Thoracic aorta (tissue), 2 donors: ENCODE measurements at regions not wholly inside any gene's neighbourhood (a gene's known extent, or its start where the extent isn't known, plus 50 kb on each side); places are given as distances from the start of the nearest gene placed in this dataset.

Source experiments
- ATAC-seq: fragments of 150-250 bp; one replicate; pipeline ENCODE4 v1.8.0; 2017; ENCODE audit warnings: low read depth; ENCODE audit not compliant: insufficient number of reproducible peaks, low FRiP score
- DNase-seq: peaks from one replicate; pipeline ENCODE4 v3.0.0-alpha.2; 2020; ENCODE audit warnings: low spot score
- H3K27ac ChIP-seq, 2 donors: fragments of 200-600 bp; sonication (generic); 1 replicate in 1 of 2; 2 replicates in 1 of 2; pipeline ENCODE4 v1.5.1; 2016; ENCODE audit warnings: mild to moderate bottlenecking in 2 of 2, moderate library complexity in 2 of 2
- H3K27me3 ChIP-seq: fragments of 200-600 bp; sonication (generic); replicated peaks from 2 replicates; pipeline ENCODE4 v1.6.0; 2016; ENCODE audit warnings: mild to moderate bottlenecking; ENCODE audit not compliant: insufficient read depth
- H3K36me3 ChIP-seq: fragments of 200-600 bp; sonication (generic); one replicate; pipeline ENCODE4 v1.5.1; 2016
- H3K4me1 ChIP-seq, 2 donors: fragments of 200-600 bp; sonication (generic); 1 replicate in 1 of 2; 2 replicates in 1 of 2; pipeline versions ENCODE4 v1.5.1 to v1.6.0; 2016; ENCODE audit warnings: low read depth in 2 of 2, mild to moderate bottlenecking in 1 of 2; ENCODE audit not compliant: control insufficient read depth in 1 of 2
- H3K4me3 ChIP-seq: fragments of 200-600 bp; sonication (generic); 2 replicates; pipeline ENCODE4 v1.5.1; 2016; ENCODE audit warnings: mild to moderate bottlenecking
- H3K9me3 ChIP-seq: fragments of 200-600 bp; sonication (generic); 2 replicates; pipeline ENCODE4 v1.5.1; 2016
- TF ChIP-seq, protein P1 (sequence below): fragments of 200-600 bp; sonication (generic); IDR thresholded peaks from one replicate; pipeline ENCODE4 v1.5.1; 2019; ENCODE audit warnings: antibody characterized with exemption

DNA sequence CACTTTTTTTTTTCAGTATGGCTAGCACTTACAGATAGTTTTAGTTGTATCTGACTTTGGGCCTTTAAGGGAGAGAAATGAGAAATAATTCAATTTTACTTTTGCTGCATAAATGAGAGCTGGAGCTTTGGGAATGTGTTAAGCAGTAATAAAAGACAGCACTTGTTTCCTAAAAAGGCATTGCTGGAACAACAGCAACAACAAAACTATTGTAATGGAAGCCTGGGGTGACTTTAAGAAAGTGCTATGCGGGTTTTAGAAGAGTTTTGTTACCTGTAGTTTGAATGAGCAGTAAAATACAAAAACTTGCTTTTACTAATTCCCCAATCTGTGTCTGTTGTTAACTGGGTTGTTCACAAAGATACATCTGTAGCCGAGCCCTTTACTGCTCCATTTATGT lies 774.0 kb upstream of the ARPP21 start:
- Histone ChIP-seq H3K27ac (no peak overlapping the region), H3K9me3 (no peaks in the 10 kb centered on the region), H3K4me1 (no peaks in the 10 kb centered on the region), H3K4me3 (no peak overlapping the region), H3K27me3 (no peaks in the 10 kb centered on the region), H3K36me3 (no peaks in the 10 kb centered on the region)
- TF ChIP-seq, protein P1, sequence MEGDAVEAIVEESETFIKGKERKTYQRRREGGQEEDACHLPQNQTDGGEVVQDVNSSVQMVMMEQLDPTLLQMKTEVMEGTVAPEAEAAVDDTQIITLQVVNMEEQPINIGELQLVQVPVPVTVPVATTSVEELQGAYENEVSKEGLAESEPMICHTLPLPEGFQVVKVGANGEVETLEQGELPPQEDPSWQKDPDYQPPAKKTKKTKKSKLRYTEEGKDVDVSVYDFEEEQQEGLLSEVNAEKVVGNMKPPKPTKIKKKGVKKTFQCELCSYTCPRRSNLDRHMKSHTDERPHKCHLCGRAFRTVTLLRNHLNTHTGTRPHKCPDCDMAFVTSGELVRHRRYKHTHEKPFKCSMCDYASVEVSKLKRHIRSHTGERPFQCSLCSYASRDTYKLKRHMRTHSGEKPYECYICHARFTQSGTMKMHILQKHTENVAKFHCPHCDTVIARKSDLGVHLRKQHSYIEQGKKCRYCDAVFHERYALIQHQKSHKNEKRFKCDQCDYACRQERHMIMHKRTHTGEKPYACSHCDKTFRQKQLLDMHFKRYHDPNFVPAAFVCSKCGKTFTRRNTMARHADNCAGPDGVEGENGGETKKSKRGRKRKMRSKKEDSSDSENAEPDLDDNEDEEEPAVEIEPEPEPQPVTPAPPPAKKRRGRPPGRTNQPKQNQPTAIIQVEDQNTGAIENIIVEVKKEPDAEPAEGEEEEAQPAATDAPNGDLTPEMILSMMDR = no peak
- DNase-seq = no peak
- ATAC-seq = no peak

DNA sequence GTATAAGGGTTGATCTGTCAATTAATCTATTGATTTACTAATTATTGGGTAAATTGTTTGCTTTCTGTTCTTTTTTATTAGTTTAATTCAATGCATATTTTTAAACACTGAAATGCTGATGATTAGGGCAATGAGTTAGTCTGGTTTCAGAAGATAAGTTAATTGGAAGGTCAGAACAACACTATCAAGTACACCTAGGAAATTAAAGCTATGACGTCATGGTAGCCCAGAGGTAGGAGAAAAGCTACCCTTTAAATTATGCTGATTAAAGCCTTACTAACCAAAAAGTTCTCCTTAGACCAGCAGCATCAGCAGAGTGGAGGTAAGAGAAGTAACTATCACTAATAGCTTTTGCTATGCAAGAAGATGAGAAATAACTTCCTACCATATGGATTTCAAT lies 770.4 kb upstream of the ARPP21 start:
- Histone ChIP-seq H3K9me3 (no peaks in the 10 kb centered on the region), H3K4me3 (no peak overlapping the region), H3K36me3 (no peaks in the 10 kb centered on the region), H3K27ac (no peak overlapping the region), H3K4me1 (no peaks in the 10 kb centered on the region), H3K27me3 (no peaks in the 10 kb centered on the region)
- TF ChIP-seq, protein P1 = no peak
- ATAC-seq (no peak), DNase-seq (no peak)

DNA sequence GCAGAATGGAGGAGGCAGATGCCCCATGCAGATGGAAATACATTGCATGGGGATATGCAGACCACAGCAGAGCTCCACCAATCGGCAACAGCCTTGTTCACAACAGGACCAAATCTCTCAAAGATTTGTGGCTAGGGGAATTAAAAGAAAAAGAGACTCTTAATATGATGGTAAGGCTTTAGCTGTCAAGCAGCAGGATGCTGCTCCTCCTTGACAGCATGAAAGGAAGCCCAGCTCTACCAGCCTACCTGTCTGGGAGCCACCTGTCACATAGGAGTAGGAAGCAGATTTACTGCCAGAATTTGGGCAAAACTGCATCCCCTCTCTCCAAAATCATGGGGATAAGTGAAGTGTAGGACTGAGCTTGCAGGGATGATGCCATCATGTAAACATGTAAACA lies 769.6 kb upstream of the ARPP21 start:
- DNase-seq (no peak), ATAC-seq (no peak)
- TF ChIP-seq, protein P1 = no peak
- H3K9me3 ChIP-seq = no peaks in the 10 kb centered on the region
- H3K4me1 ChIP-seq = no peaks in the 10 kb centered on the region
- H3K36me3 ChIP-seq = no peaks in the 10 kb centered on the region
- no peaks in the 10 kb centered on the region for H3K27me3 ChIP-seq
- H3K4me3 ChIP-seq = no peak overlapping the region
- no peak overlapping the region for H3K27ac ChIP-seq

DNA sequence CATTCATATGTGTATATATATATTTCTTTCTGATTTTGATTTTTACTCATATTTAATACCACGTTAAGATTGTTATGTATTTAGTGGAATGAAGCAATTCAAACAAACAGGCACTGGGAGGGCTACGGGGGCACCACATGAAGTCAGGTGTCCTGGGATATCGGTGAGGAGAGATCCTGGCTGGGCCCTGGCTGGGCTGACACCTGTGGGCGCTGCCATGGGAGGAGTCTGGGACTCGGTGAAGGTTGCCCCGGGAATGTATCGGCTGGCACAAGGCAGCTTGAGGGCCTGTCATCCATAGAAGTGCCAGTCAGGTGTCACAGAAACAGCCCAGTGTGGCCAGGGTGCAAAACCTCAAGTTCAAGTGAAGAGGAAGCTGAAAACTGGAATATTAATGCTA lies 766.9 kb upstream of the ARPP21 start:
- H3K4me1 ChIP-seq = no peaks in the 10 kb centered on the region
- TF ChIP-seq, protein P1 = no peak
- no peak overlapping the region for H3K4me3 ChIP-seq
- DNase-seq = no peak
- no peak for ATAC-seq
- H3K36me3 ChIP-seq = no peaks in the 10 kb centered on the region
- no peaks in the 10 kb centered on the region for H3K27me3 ChIP-seq
- H3K27ac ChIP-seq = no peak overlapping the region
- no peaks in the 10 kb centered on the region for H3K9me3 ChIP-seq

DNA sequence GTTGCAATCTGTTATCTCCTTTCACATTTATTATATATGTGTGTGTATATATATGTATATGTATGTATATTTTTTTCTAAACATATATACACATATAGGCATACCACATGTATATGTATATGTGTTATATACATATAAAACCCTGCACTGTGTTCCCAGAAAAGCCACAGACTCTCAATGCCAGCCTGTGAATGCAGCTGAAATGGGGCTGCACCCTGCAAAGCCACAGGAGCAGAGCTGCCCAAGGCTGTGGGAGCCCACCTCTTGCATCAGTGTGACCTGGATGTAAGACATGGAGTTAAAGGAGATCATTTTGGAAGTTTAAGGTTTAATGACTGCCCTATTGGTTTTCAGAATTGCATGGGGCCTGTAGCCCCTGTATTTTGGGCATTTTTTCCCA lies 762.3 kb upstream of the ARPP21 start:
- Histone ChIP-seq H3K27ac (no peak overlapping the region), H3K4me3 (no peak overlapping the region), H3K36me3 (no peaks in the 10 kb centered on the region), H3K4me1 (no peaks in the 10 kb centered on the region), H3K27me3 (no peaks in the 10 kb centered on the region), H3K9me3 (no peaks in the 10 kb centered on the region)
- TF ChIP-seq, protein P1 = no peak
- ATAC-seq = no peak
- no peak for DNase-seq
